ENCODE measurements at regions not wholly inside any gene's neighbourhood (a gene's known extent, or its start where the extent isn't known, plus 50 kb on each side); places are given as distances from the start of the nearest gene placed in this dataset.

GRCh38 chr6:158249340-158249836 lies 62.9 kb upstream of the TULP4 start:
- CTCF ChIA-PET, result interaction anchor here (0.9 to 1.7 kb wide), 2 partner anchors 13 to 17 kb away, joined by 3 to 6 read pairs; no protein-coding TSS in a partner anchor
- POLR2A ChIA-PET, result no interaction called here
- no peaks in the 10 kb centered on the region for H3K27me3 Mint-ChIP-seq (ENCODE audit: low read depth)
- H3K27ac Mint-ChIP-seq, result no peak overlapping the region
- no peak overlapping the region for H3K4me3 Mint-ChIP-seq
- H3K4me1 Mint-ChIP-seq (ENCODE audit: low read depth), result no peaks in the 10 kb centered on the region
- no peaks in the 10 kb centered on the region for H3K9me3 Mint-ChIP-seq (ENCODE audit: insufficient read depth)
- DNase-seq, result no peak
- no peak for ATAC-seq
- peaks cover 4% of the 10 kb centered on the region for H3K36me3 Mint-ChIP-seq (ENCODE audit: low read depth)

DNA sequence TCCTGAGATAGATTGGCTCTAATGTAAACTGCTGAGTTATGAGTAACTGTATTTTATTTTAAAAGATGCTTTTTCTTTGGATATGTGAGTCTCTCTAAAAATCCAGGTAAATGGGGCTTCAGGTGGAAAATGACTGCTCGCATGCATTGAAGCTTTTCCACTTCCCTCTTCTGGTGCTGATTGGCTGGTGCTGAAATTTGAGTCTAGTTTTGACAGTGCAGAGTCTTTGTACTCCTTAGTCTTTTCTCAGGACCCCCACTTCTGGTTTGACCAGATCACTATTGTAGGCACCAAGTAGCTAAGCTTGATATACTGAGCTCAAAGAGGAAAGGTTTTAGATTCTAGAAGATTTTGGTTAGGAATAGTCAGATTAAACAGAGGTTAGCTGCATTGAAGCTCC lies 60.7 kb upstream of the TULP4 start:
- POLR2A ChIA-PET, result no interaction called here
- Mint-ChIP-seq H3K4me1 (ENCODE audit: low read depth) (peaks cover 12% of the 10 kb centered on the region), H3K36me3 (ENCODE audit: low read depth) (peaks cover 2% of the 10 kb centered on the region), H3K4me3 (no peak overlapping the region), H3K27ac (no peak overlapping the region), H3K27me3 (ENCODE audit: low read depth) (no peaks in the 10 kb centered on the region), H3K9me3 (ENCODE audit: insufficient read depth) (no peaks in the 10 kb centered on the region)
- no peak for ATAC-seq
- CTCF ChIA-PET, result interaction anchor here (0.8 to 1.1 kb wide), 2 partner anchors 13 to 31 kb away, joined by 3 read pairs; no protein-coding TSS in a partner anchor
- DNase-seq, result no peak

DNA sequence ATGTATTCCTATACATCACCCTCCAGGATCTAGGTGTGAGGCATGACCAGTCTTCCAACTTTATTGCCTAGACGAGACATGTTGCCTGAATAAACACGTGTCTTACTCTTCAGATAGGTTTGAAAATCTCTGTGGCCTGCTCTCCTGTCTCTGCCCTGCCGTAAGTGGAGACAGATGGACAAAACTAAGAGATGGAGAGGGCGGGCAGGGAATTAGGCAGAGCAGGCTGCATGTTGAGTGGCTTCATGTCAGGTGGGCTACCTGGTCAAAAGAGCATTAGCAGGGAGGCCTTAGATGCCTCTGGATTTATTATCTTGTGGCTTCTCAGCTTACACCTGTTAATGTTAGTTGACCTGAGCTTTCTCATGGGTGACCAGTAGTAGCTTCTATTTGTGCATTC lies 59.0 kb upstream of the TULP4 start:
- POLR2A ChIA-PET, result no interaction called here
- CTCF ChIA-PET, result no interaction called here
- Mint-ChIP-seq H3K27me3 (ENCODE audit: low read depth) (no peaks in the 10 kb centered on the region), H3K9me3 (ENCODE audit: insufficient read depth) (no peaks in the 10 kb centered on the region), H3K4me3 (no peak overlapping the region), H3K27ac (no peak overlapping the region), H3K4me1 (ENCODE audit: low read depth) (peaks cover 22% of the 10 kb centered on the region), H3K36me3 (ENCODE audit: low read depth) (peaks cover 2% of the 10 kb centered on the region)
- no peak for DNase-seq
- no peak for ATAC-seq

DNA sequence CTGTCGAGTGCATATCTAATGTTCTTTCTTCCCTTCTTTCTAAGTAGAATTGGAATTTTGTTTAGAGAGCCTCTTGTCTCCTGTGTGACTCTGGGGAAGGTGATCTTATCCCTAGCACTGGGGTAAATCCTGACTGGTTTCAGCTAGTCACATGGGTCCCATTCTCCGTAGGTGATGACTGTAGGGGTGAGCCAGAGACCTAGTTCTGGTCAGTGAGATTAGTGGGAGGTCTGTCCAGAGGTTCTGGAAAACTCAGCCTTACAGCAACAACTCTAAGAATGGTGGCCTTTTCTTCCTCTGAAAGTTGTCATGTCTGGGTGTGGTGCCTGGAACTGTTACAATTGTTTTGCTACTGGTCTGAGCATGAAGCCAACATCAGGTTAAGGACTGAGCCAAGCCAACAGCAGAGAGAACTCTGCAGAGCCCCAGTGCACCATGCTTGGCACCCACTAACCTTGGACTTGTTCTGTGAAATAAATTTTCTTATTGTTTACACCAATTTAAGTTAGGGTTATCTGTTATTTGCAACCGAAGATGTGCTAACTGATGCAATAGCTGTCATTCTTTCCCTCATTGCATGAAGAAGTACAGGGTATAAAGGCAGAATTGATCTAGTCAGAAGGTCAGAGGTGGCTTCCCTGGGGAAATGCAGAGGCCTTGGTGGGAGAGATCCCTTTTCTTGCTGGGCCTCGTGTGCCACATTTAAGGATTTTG lies 56.8 kb upstream of the TULP4 start:
- DNase-seq, result no peak
- H3K36me3 Mint-ChIP-seq (ENCODE audit: low read depth), result peaks cover 2% of the 10 kb centered on the region
- no peaks in the 10 kb centered on the region for H3K27me3 Mint-ChIP-seq (ENCODE audit: low read depth)
- H3K4me1 Mint-ChIP-seq (ENCODE audit: low read depth), result peaks cover 22% of the 10 kb centered on the region
- no peak overlapping the region for H3K27ac Mint-ChIP-seq
- H3K9me3 Mint-ChIP-seq (ENCODE audit: insufficient read depth), result no peaks in the 10 kb centered on the region
- ChIA-PET CTCF (interaction anchor here (1.0 kb wide), 1 partner anchor 132 kb away, joined by 3 read pairs; no protein-coding TSS in a partner anchor), POLR2A (no interaction called here)
- no peak for ATAC-seq
- H3K4me3 Mint-ChIP-seq, result no peak overlapping the region

GRCh38 chr6:158255989-158256601 lies 56.2 kb upstream of the TULP4 start:
- Mint-ChIP-seq H3K27ac (no peak overlapping the region), H3K4me1 (ENCODE audit: low read depth) (peaks cover 22% of the 10 kb centered on the region)

DNA sequence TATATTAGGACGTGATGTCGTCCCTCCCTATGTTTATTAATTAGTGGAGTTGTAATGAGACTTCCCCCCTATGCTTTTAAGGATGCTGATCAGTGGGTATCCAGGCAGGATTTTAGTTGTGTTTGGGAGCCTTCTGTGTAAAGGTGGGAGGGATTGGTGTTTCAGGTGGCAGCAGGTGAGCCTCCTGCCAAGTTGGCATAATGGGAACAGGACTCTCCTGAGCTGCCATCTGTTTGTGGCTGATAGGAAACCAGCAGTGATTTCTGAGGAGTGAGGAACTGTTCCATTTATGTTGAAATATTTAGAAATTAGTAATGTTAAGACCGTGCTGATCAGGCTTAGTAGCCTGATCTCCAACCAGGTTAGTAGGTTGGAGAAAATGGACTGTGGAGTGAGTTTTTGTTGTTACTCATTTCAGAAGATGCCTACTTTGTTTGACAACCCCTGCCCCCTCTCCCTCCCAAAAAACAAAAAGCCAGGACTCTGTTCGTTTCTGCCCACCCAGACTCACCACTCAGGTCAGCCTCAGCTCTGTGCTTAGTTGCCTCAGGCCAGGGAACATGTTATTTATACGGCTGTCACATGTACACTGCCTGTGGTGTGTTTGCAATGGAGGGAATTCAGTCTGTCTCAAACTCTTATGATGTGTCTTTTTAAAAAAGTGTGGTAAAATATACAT lies 55.4 kb upstream of the TULP4 start:
- POLR2A ChIA-PET, result no interaction called here
- DNase-seq (no peak), ATAC-seq (no peak)
- no peak overlapping the region for H3K27ac Mint-ChIP-seq
- H3K36me3 Mint-ChIP-seq (ENCODE audit: low read depth), result peaks cover 2% of the 10 kb centered on the region
- H3K4me1 Mint-ChIP-seq (ENCODE audit: low read depth), result peaks cover 22% of the 10 kb centered on the region
- no peaks in the 10 kb centered on the region for H3K9me3 Mint-ChIP-seq (ENCODE audit: insufficient read depth)
- no peak overlapping the region for H3K4me3 Mint-ChIP-seq
- no peaks in the 10 kb centered on the region for H3K27me3 Mint-ChIP-seq (ENCODE audit: low read depth)
- CTCF ChIA-PET, result no interaction called here

More at GRCh38 chr6:158255989-158256601, 56.2 kb upstream of the TULP4 start:
- no peak for DNase-seq
- no peak overlapping the region for H3K4me3 Mint-ChIP-seq
- no peaks in the 10 kb centered on the region for H3K9me3 Mint-ChIP-seq (ENCODE audit: insufficient read depth)
- CTCF ChIA-PET, result interaction anchor here (1.0 kb wide), 1 partner anchor 131 kb away, joined by 3 read pairs; no protein-coding TSS in a partner anchor
- no peak for ATAC-seq
- POLR2A ChIA-PET, result no interaction called here
- no peaks in the 10 kb centered on the region for H3K27me3 Mint-ChIP-seq (ENCODE audit: low read depth)
- peaks cover 2% of the 10 kb centered on the region for H3K36me3 Mint-ChIP-seq (ENCODE audit: low read depth)

- H3K27me3 Mint-ChIP-seq (ENCODE audit: low read depth), result no peaks in the 10 kb centered on the region
- peaks cover 2% of the 10 kb centered on the region for H3K36me3 Mint-ChIP-seq (ENCODE audit: low read depth)
- no peak for DNase-seq
- H3K4me1 Mint-ChIP-seq (ENCODE audit: low read depth), result peaks cover 22% of the 10 kb centered on the region
- CTCF ChIA-PET, result no interaction called here
- POLR2A ChIA-PET, result no interaction called here
- no peak overlapping the region for H3K27ac Mint-ChIP-seq
- no peak for ATAC-seq
- H3K9me3 Mint-ChIP-seq (ENCODE audit: insufficient read depth), result no peaks in the 10 kb centered on the region
- H3K4me3 Mint-ChIP-seq, result no peak overlapping the region
Observed at GRCh38 chr6:158257425-158257759, 54.9 kb upstream of the TULP4 start.

- H3K4me3 Mint-ChIP-seq, result no peak overlapping the region
- no peaks in the 10 kb centered on the region for H3K36me3 Mint-ChIP-seq (ENCODE audit: low read depth)
- POLR2A ChIA-PET, result no interaction called here
- H3K27me3 Mint-ChIP-seq (ENCODE audit: low read depth), result no peaks in the 10 kb centered on the region
- DNase-seq, result no peak
- CTCF ChIA-PET, result interaction anchor here (0.8 kb wide), 1 partner anchor 37 kb away, joined by 3 read pairs; no protein-coding TSS in a partner anchor
- H3K9me3 Mint-ChIP-seq (ENCODE audit: insufficient read depth), result no peaks in the 10 kb centered on the region
- H3K4me1 Mint-ChIP-seq (ENCODE audit: low read depth), result peaks cover 22% of the 10 kb centered on the region
- ATAC-seq, result no peak
- no peak overlapping the region for H3K27ac Mint-ChIP-seq
Observed at GRCh38 chr6:158257781-158258180, 54.5 kb upstream of the TULP4 start.

- Mint-ChIP-seq H3K27ac (no peak overlapping the region), H3K4me1 (ENCODE audit: low read depth) (peaks cover 22% of the 10 kb centered on the region), H3K27me3 (ENCODE audit: low read depth) (no peaks in the 10 kb centered on the region), H3K4me3 (no peak overlapping the region), H3K36me3 (ENCODE audit: low read depth) (no peaks in the 10 kb centered on the region), H3K9me3 (ENCODE audit: insufficient read depth) (no peaks in the 10 kb centered on the region)
- CTCF ChIA-PET, result interaction anchor here (0.8 to 1.1 kb wide), 2 partner anchors 130 to 401 kb away, joined by 3 read pairs; no protein-coding TSS in a partner anchor
- POLR2A ChIA-PET, result no interaction called here
- ATAC-seq (no peak), DNase-seq (no peak)
Observed at GRCh38 chr6:158259136-158259535, 53.1 kb upstream of the TULP4 start.

- Mint-ChIP-seq H3K4me3 (no peak overlapping the region), H3K36me3 (ENCODE audit: low read depth) (no peaks in the 10 kb centered on the region), H3K27ac (no peak overlapping the region), H3K4me1 (ENCODE audit: low read depth) (peaks cover 22% of the 10 kb centered on the region), H3K27me3 (ENCODE audit: low read depth) (no peaks in the 10 kb centered on the region), H3K9me3 (ENCODE audit: insufficient read depth) (no peaks in the 10 kb centered on the region)
- CTCF ChIA-PET, result interaction anchor here (1.1 kb wide), 1 partner anchor 400 kb away, joined by 3 read pairs; no protein-coding TSS in a partner anchor
- POLR2A ChIA-PET, result no interaction called here
- ATAC-seq (no peak), DNase-seq (no peak)
Observed at GRCh38 chr6:158259845-158260244, 52.4 kb upstream of the TULP4 start.

DNA sequence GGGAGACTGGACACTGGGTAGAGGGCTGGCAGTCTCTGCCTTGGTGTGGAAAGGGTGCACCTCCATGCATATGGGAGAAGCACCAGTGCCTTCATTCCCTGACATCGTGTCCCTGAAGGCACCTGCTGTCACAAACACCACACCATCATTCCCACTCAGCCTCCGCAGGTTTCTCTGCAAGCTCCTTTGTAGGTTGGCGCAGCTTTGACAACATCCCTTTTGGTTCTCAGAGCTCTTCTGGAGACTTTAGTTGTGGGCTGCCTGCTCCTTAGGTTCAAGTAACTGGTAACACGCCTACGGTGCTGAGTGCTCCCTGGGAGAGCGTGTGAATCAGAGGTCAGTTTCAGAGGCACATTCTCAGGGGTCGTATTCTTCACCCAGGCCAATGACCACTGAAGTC lies 50.2 kb upstream of the TULP4 start:
- Mint-ChIP-seq H3K36me3 (ENCODE audit: low read depth) (no peaks in the 10 kb centered on the region), H3K27ac (no peak overlapping the region), H3K4me3 (no peak overlapping the region), H3K27me3 (ENCODE audit: low read depth) (no peaks in the 10 kb centered on the region), H3K4me1 (ENCODE audit: low read depth) (peaks cover 8% of the 10 kb centered on the region), H3K9me3 (ENCODE audit: insufficient read depth) (no peaks in the 10 kb centered on the region)
- POLR2A ChIA-PET, result interaction anchor here (0.5 kb wide), 1 partner anchor 176 kb away, joined by 3 read pairs; no protein-coding TSS in a partner anchor
- no peak for DNase-seq
- no peak for ATAC-seq
- CTCF ChIA-PET, result interaction anchor here (1.0 to 1.9 kb wide), 3 partner anchors 13 to 54 kb away, joined by 3 to 6 read pairs (median 5); no protein-coding TSS in a partner anchor
